ENCODE measurements at regions not wholly inside any gene's neighbourhood (a gene's known extent, or its start where the extent isn't known, plus 50 kb on each side); places are given as distances from the start of the nearest gene placed in this dataset.

GRCh38 chr4:89639395-89639794, 197.6 kb downstream of the SNCA start:
- Histone ChIP-seq H3K4me1 (ENCODE audit: control insufficient read depth, insufficient read depth, low read length) (no peaks in the 10 kb centered on the region), H3K4me3 (ENCODE audit: low read length) (no peak overlapping the region), H3K27ac (ENCODE audit: low read length) (no peak overlapping the region), H3K9me3 (replicated peaks; ENCODE audit: control insufficient read depth, low read depth, low read length) (no peaks in the 10 kb centered on the region), H3K27me3 (ENCODE audit: control insufficient read depth, insufficient read depth, low read length) (peaks cover 2% of the 10 kb centered on the region), H3K36me3 (ENCODE audit: control insufficient read depth, insufficient read depth, low read length) (no peaks in the 10 kb centered on the region)
- WGBS (ENCODE audit: insufficient coverage): 88% methylated on average over 1 of the region's 2 CpGs
- no peak for DNase-seq

- no CpG with 5 or more reads among the region's 1 CpG for WGBS (ENCODE audit: insufficient coverage)
- Histone ChIP-seq H3K9me3 (replicated peaks; ENCODE audit: control insufficient read depth, low read depth, low read length) (no peaks in the 10 kb centered on the region), H3K27me3 (ENCODE audit: control insufficient read depth, insufficient read depth, low read length) (no peaks in the 10 kb centered on the region), H3K27ac (ENCODE audit: low read length) (no peak overlapping the region), H3K4me3 (ENCODE audit: low read length) (no peak overlapping the region), H3K36me3 (ENCODE audit: control insufficient read depth, insufficient read depth, low read length) (no peaks in the 10 kb centered on the region), H3K4me1 (ENCODE audit: control insufficient read depth, insufficient read depth, low read length) (no peaks in the 10 kb centered on the region)
- no peak for DNase-seq
These were observed 211.2 kb downstream of the SNCA start for GRCh38 chr4:89625599-89626293.

- Histone ChIP-seq H3K9me3 (replicated peaks; ENCODE audit: control insufficient read depth, low read depth, low read length) (no peaks in the 10 kb centered on the region), H3K36me3 (ENCODE audit: control insufficient read depth, insufficient read depth, low read length) (no peaks in the 10 kb centered on the region), H3K4me3 (ENCODE audit: low read length) (no peak overlapping the region), H3K27me3 (ENCODE audit: control insufficient read depth, insufficient read depth, low read length) (no peaks in the 10 kb centered on the region), H3K4me1 (ENCODE audit: control insufficient read depth, insufficient read depth, low read length) (no peaks in the 10 kb centered on the region), H3K27ac (ENCODE audit: low read length) (no peak overlapping the region)
- 33% methylated on average over 1 of the region's 1 CpG for WGBS (ENCODE audit: insufficient coverage)
- no peak for DNase-seq
These were observed 217.6 kb downstream of the SNCA start for GRCh38 chr4:89619206-89619962.

GRCh38 chr4:89618151-89618550, 218.8 kb downstream of the SNCA start:
- no peaks in the 10 kb centered on the region for H3K27me3 ChIP-seq (ENCODE audit: control insufficient read depth, insufficient read depth, low read length)
- no peaks in the 10 kb centered on the region for H3K36me3 ChIP-seq (ENCODE audit: control insufficient read depth, insufficient read depth, low read length)
- no peak overlapping the region for H3K4me3 ChIP-seq (ENCODE audit: low read length)
- WGBS (ENCODE audit: insufficient coverage): no CpG with 5 or more reads among the region's 2 CpGs
- no peak for DNase-seq
- H3K4me1 ChIP-seq (ENCODE audit: control insufficient read depth, insufficient read depth, low read length): no peaks in the 10 kb centered on the region
- no peaks in the 10 kb centered on the region for H3K9me3 ChIP-seq (replicated peaks; ENCODE audit: control insufficient read depth, low read depth, low read length)
- H3K27ac ChIP-seq (ENCODE audit: low read length): no peak overlapping the region

- no peak overlapping the region for H3K4me3 ChIP-seq (ENCODE audit: low read length)
- no peak overlapping the region for H3K27ac ChIP-seq (ENCODE audit: low read length)
- no peaks in the 10 kb centered on the region for H3K9me3 ChIP-seq (replicated peaks; ENCODE audit: control insufficient read depth, low read depth, low read length)
- 55% methylated on average over 2 of the region's 3 CpGs for WGBS (ENCODE audit: insufficient coverage)
- no peaks in the 10 kb centered on the region for H3K36me3 ChIP-seq (ENCODE audit: control insufficient read depth, insufficient read depth, low read length)
- H3K27me3 ChIP-seq (ENCODE audit: control insufficient read depth, insufficient read depth, low read length): no peaks in the 10 kb centered on the region
- H3K4me1 ChIP-seq (ENCODE audit: control insufficient read depth, insufficient read depth, low read length): no peaks in the 10 kb centered on the region
- DNase-seq: no peak
These were observed 219.6 kb downstream of the SNCA start for GRCh38 chr4:89617317-89617716.

- WGBS (ENCODE audit: insufficient coverage): 83% methylated on average over 2 of the region's 2 CpGs
- no peaks in the 10 kb centered on the region for H3K36me3 ChIP-seq (ENCODE audit: control insufficient read depth, insufficient read depth, low read length)
- no peak for DNase-seq
- no peak overlapping the region for H3K27ac ChIP-seq (ENCODE audit: low read length)
- no peak overlapping the region for H3K4me3 ChIP-seq (ENCODE audit: low read length)
- H3K27me3 ChIP-seq (ENCODE audit: control insufficient read depth, insufficient read depth, low read length): no peaks in the 10 kb centered on the region
- no peaks in the 10 kb centered on the region for H3K4me1 ChIP-seq (ENCODE audit: control insufficient read depth, insufficient read depth, low read length)
- H3K9me3 ChIP-seq (replicated peaks; ENCODE audit: control insufficient read depth, low read depth, low read length): no peaks in the 10 kb centered on the region
These were observed 220.6 kb downstream of the SNCA start for GRCh38 chr4:89616382-89616781.

GRCh38 chr4:89615051-89615450, 221.9 kb downstream of the SNCA start:
- WGBS (ENCODE audit: insufficient coverage): no CpG with 5 or more reads among the region's 4 CpGs
- no peak for DNase-seq
- Histone ChIP-seq H3K27ac (ENCODE audit: low read length) (no peak overlapping the region), H3K4me1 (ENCODE audit: control insufficient read depth, insufficient read depth, low read length) (no peaks in the 10 kb centered on the region), H3K9me3 (replicated peaks; ENCODE audit: control insufficient read depth, low read depth, low read length) (no peaks in the 10 kb centered on the region), H3K27me3 (ENCODE audit: control insufficient read depth, insufficient read depth, low read length) (no peaks in the 10 kb centered on the region), H3K4me3 (ENCODE audit: low read length) (no peak overlapping the region), H3K36me3 (ENCODE audit: control insufficient read depth, insufficient read depth, low read length) (no peaks in the 10 kb centered on the region)

GRCh38 chr4:89614155-89614554, 222.8 kb downstream of the SNCA start:
- no peaks in the 10 kb centered on the region for H3K27me3 ChIP-seq (ENCODE audit: control insufficient read depth, insufficient read depth, low read length)

GRCh38 chr4:89610236-89610635, 226.7 kb downstream of the SNCA start:
- Histone ChIP-seq H3K4me1 (ENCODE audit: control insufficient read depth, insufficient read depth, low read length) (no peaks in the 10 kb centered on the region), H3K27me3 (ENCODE audit: control insufficient read depth, insufficient read depth, low read length) (no peaks in the 10 kb centered on the region), H3K4me3 (ENCODE audit: low read length) (no peak overlapping the region), H3K27ac (ENCODE audit: low read length) (no peak overlapping the region), H3K36me3 (ENCODE audit: control insufficient read depth, insufficient read depth, low read length) (no peaks in the 10 kb centered on the region), H3K9me3 (replicated peaks; ENCODE audit: control insufficient read depth, low read depth, low read length) (no peaks in the 10 kb centered on the region)
- DNase-seq: no peak
- 60% methylated on average over 1 of the region's 4 CpGs for WGBS (ENCODE audit: insufficient coverage)

More at GRCh38 chr4:89614155-89614554, 222.8 kb downstream of the SNCA start:
- Histone ChIP-seq H3K36me3 (ENCODE audit: control insufficient read depth, insufficient read depth, low read length) (no peaks in the 10 kb centered on the region), H3K4me3 (ENCODE audit: low read length) (no peak overlapping the region), H3K9me3 (replicated peaks; ENCODE audit: control insufficient read depth, low read depth, low read length) (no peaks in the 10 kb centered on the region), H3K27ac (ENCODE audit: low read length) (no peak overlapping the region), H3K4me1 (ENCODE audit: control insufficient read depth, insufficient read depth, low read length) (no peaks in the 10 kb centered on the region)
- DNase-seq: no peak

- Histone ChIP-seq H3K27ac (ENCODE audit: low read length) (no peak overlapping the region), H3K27me3 (ENCODE audit: control insufficient read depth, insufficient read depth, low read length) (no peaks in the 10 kb centered on the region), H3K4me1 (ENCODE audit: control insufficient read depth, insufficient read depth, low read length) (no peaks in the 10 kb centered on the region), H3K36me3 (ENCODE audit: control insufficient read depth, insufficient read depth, low read length) (no peaks in the 10 kb centered on the region), H3K4me3 (ENCODE audit: low read length) (no peak overlapping the region), H3K9me3 (replicated peaks; ENCODE audit: control insufficient read depth, low read depth, low read length) (no peaks in the 10 kb centered on the region)
- no peak for DNase-seq
- WGBS (ENCODE audit: insufficient coverage): 57% methylated on average over 1 of the region's 5 CpGs
These were observed 227.2 kb downstream of the SNCA start for GRCh38 chr4:89609756-89610155.
